GM12891 (cell line): ENCODE measurements at regions not wholly inside any gene's neighbourhood (a gene's known extent, or its start where the extent isn't known, plus 50 kb on each side); places are given as distances from the start of the nearest gene placed in this dataset.

Source experiments
- POLR2A ChIP-seq: IDR thresholded peaks from 2 replicates; pipeline ENCODE4 v1.6.1; 2011; ENCODE audit warnings: low read depth, low read length, control low read depth
- POLR2AphosphoS5 ChIP-seq: IDR thresholded peaks from 2 replicates; pipeline ENCODE4 v1.6.1; 2011; ENCODE audit warnings: low read depth, low read length, control low read depth
- POU2F2 ChIP-seq: IDR thresholded peaks from 2 replicates; pipeline ENCODE4 v1.6.1; 2011; ENCODE audit warnings: low read depth, mild to moderate bottlenecking, control low read depth, low read length, moderate library complexity
- TAF1 ChIP-seq: IDR thresholded peaks from 2 replicates; pipeline ENCODE4 v1.6.1; 2011; ENCODE audit warnings: low read depth, low read length, control low read depth

- TF ChIP-seq POLR2A (no peak), POLR2AphosphoS5 (no peak), TAF1 (no peak), POU2F2 (no peak)
Measured at GRCh38 chr5:105544300-105544699, 1981.7 kb upstream of the NUDT12 start.
